ENCODE measurements at regions not wholly inside any gene's neighbourhood (a gene's known extent, or its start where the extent isn't known, plus 50 kb on each side); places are given as distances from the start of the nearest gene placed in this dataset.

GRCh38 chr13:74629985-74630384 lies 495.8 kb upstream of the KLF12 start:
- TF ChIP-seq POLR2AphosphoS5 (IDR thresholded peaks at IDR 0.05), result no peak
- TF ChIP-seq CTCF (IDR thresholded peaks at IDR 0.05), result no peak
- TF ChIP-seq POLR2A (IDR thresholded peaks at IDR 0.05), result no peak
- no peak for TF ChIP-seq EP300 (IDR thresholded peaks at IDR 0.05; ENCODE audit: low read depth)
